ENCODE measurements at regions not wholly inside any gene's neighbourhood (a gene's known extent, or its start where the extent isn't known, plus 50 kb on each side); places are given as distances from the start of the nearest gene placed in this dataset.

DNA sequence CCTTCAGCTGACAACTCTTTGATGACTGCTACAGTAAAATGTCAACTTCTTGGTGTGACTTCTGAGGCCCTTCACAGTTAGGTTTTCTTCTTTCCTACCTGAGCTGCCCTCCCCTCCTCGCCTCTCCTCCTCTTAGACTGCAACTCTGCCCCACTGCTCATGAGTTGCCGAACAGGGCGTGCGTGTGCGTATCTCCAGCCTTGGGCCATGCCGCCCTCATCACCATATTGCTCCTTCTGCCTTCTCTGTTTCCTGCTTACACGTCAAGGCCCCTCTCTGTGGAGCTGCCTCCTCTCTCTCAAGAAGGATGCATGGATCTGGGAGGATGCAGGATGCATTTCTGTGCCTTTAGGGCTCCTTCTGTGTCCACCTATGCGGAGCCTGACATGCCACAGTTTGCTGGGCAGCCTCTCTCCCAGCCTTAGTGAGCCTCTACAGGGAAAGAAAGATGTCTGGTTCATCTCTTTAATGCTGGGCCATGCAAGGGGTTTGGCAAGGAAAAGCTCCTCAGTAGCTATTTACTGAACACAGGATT lies 205.9 kb downstream of the RPLP1 start:
- DNase-seq (ENCODE audit: low spot score), result peak; percentile 4

DNA sequence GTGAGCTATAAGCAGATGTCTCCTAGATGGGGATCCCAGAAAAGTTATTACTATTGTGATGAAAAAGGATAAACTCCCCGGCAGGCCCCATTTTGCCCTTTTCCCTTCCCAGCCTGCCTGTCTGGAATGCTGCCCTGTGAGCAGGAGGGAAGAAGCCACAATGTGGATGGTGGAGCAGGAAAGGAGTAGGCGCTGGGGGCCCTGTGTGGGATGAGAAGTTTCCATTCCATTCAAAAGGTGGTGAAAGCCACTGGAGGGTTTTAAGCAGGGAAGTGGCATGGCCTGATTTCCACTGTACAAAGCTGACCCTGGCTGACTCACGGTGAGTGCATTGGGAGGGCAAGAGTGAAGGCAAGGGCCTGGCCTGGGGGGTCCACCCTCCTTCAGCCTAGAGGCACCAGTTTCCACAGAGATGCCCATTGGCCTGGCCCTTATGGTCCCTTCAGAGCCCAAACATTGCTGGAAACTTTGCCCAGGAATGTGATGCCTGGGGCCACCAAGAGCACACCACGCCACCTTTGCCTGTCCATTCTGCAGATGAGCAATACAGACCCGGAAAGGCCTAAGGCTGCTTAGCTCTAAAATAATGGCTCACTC lies 206.9 kb downstream of the RPLP1 start:
- DNase-seq (ENCODE audit: low spot score), result peak; percentile 6

DNA sequence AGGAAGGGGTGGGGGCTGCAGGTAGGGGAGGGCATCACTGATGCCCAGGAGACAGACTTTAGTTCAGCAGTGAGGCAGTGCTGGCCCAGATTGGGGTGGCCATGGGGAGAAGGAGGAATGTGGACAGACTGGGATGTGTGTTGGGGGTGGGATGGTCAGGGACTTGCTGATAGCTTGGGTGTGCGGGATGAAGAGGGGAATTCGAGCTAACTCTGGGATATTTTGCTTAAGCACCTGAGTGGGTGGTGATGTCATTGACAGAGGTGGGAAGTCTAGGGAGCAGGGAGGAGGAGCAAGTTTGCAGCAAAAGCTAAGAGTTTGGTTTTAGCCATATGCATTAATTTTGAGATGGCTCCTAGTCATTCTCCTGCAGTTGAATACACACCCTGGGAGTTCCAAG lies 207.5 kb downstream of the RPLP1 start:
- peak; percentile 5 for DNase-seq (ENCODE audit: low spot score)

DNA sequence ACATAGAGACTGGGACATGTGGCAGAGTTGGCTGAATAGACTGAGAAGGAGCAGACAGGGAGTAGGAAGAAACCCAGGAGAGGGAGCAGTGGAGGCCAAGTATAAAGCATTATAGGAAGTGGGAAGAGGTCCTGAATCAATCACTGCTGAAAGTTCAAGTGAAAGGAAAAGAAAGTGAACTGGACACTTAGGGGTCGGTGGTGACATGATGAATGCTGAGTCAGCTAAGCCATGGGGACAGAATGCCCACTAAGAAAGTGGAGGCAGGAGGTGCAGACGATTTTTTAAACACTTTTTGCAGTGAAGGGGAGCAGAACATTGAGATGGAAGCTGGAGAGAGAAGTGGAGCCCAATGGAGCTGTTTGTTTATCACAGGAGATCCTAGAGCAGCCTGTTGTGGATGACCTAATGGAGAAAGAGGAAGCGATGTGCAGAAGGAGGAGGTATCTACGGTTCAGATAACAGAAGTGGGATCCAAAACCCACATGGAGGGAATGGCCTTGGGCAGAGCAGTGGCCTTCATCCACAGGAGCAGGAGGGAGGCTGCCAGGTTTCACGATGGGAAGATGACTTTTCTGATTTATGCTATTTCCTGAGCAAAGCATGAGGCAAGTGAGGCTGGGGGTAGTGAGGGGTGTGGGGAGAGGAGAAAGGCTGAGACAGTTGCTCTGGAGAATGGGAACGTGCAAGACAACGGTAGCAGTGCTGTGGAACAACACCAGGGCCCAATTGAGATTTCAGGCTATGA lies 208.2 kb downstream of the RPLP1 start:
- peak; percentile 6 for DNase-seq (ENCODE audit: low spot score)

DNA sequence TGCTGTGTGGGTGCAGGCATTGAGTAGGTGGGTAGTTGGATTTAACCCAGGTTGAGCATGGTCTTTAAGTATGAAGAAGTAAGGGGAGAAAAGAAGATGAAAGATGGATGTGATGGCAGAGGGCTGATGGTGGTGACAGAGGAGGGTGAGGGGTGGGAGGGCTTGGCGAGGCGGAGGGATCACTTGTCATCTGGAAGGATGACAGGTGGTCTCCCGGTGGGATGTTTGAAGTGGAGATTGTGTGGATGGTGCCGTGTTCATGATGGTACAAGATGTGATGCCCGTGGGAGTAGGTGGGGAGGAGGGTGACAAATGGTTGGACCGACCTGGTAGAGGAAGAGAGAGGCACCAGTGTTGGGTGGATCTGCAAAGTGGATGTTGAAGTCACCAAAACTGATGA lies 208.8 kb downstream of the RPLP1 start:
- peak; percentile 3 for DNase-seq (ENCODE audit: low spot score)

GRCh38 chr15:69661871-69662644 lies 209.4 kb downstream of the RPLP1 start:
- peak; percentile 8 for DNase-seq (ENCODE audit: low spot score)

GRCh38 chr15:69662645-69663000 lies 210.0 kb downstream of the RPLP1 start:
- DNase-seq (ENCODE audit: low spot score), result peak; percentile 3

DNA sequence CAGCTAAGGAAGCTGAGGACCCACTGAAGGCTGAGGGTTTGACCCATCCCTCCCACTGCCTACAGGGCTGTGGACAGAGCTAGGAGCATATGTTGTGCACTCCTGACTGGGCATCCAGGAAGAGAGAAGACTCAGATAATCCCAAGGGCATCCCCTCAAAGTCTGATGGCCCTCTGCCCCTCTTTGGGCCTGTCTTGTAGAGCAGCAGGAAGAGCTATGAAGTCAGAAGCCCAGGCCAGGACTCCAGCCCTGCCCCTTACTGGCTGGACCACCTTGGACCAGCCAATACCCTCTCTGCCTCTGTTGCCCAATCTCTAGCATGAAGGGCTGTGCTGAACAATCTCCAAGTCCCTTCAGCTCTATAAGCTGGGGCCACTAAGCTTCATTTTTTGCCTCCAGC lies 210.8 kb downstream of the RPLP1 start:
- no peak for DNase-seq (ENCODE audit: low spot score)

DNA sequence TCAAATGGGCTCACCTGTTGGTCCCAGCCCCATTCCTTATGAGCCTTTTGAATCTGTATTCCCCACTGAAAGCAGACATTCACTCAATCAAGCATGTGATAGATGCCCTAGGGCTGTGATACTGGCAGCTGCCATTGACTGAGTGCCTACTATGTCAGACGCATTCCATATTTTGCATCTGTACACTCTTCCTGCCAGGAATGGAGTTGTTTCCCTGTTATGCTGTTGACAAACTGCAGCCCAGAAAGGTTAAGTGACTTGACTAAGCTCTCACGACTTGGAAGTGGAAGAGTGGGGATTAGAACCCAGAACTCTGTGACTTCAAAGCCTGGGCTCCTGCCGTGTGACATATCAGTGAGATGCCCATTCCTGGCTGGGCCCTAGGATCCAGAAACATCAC lies 211.4 kb downstream of the RPLP1 start:
- no peak for DNase-seq (ENCODE audit: low spot score)

DNA sequence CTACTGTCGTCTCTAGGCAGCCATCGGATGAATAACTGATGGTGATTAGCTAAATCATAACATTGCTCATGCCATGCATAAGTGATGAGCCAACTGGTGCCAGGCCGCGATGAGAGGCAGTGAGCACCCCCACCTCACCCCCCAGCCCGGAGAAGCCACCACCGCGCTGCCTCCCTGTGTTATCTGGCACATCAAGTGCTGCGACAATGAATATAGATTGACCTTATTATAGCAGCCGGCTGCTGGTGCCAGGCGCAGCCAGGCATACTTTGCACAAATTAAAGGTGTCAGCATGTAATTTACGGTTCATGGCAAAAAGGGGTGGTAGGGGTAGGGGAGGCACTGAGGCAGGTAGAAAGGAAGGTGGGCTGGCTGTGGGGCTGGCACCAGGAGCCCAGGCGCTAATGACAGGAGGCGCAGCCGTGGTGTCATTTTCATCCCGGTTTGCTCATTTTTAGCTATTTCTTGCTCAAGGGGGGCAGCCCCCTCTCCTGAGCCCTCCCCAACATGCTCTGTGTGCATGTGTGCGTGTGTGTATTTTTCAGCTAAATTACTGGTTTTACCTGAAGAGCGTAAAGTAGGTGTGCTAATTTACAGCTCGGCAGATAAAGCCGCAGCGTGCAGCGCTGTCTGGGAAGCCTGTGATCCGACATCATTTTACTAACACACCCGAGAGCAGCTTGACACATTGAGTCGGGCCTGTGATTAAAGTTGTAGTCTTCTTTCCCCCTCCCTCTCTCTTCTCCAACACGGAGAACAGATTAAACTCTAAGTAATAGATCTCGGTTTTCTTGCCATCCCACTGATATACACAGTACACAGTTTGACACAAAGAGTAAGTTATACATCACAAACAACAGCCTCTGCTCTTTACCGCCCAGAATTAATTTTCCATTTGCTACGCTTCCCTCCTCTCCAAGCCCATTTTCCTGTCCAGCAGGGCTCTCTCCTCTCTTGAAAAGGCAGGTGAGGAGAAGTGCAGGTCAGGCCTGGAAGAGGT lies 212.3 kb downstream of the RPLP1 start:
- DNase-seq (ENCODE audit: low spot score), result no peak

DNA sequence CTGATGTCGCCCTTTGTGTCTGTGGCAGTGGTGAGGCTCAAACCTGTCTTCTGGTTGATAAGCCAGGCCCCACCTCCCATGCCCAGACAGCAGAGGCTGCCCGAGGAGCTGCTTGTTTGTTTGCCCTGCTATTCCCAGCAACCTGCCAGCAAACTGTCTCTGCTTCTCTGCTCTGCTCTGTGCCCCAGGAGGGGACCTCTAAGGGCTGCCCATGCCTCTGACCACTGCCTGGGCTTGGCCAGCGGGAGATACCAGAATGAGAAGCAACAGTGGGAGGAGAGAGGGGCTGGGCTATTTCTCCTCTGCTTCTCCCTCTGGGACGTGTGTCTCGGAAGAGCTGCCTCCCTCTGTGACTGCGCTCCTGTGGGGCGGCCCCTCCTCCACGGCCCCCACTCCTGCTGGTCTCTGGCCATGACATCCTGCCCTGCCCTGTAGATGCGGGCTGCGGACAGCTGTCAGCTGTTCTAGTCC lies 213.1 kb downstream of the RPLP1 start:
- no peak for DNase-seq (ENCODE audit: low spot score)

DNA sequence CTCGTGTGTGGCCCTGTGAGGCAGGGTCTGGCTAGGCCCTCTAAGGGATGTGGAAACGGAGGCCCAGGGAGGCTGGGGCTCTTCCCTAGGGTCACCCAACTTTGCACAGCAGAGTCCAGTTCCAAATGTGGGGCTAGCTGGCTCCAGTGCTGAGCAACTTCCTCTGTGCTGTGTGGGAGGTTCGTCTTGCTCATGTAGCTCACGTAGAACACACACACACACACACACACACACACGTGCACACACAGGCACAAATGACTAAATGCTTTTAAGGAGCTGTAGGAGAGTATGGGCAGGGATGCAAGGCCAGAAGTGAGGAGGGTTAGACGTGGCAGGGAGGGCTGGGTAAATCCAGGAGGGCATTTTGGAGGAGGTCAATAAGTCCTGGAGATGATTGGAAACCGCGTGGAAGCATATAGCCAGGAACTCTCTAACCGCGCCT lies 213.8 kb downstream of the RPLP1 start:
- no peak for DNase-seq (ENCODE audit: low spot score)

GRCh38 chr15:69666921-69667811 lies 214.5 kb downstream of the RPLP1 start:
- DNase-seq (ENCODE audit: low spot score), result no peak

DNA sequence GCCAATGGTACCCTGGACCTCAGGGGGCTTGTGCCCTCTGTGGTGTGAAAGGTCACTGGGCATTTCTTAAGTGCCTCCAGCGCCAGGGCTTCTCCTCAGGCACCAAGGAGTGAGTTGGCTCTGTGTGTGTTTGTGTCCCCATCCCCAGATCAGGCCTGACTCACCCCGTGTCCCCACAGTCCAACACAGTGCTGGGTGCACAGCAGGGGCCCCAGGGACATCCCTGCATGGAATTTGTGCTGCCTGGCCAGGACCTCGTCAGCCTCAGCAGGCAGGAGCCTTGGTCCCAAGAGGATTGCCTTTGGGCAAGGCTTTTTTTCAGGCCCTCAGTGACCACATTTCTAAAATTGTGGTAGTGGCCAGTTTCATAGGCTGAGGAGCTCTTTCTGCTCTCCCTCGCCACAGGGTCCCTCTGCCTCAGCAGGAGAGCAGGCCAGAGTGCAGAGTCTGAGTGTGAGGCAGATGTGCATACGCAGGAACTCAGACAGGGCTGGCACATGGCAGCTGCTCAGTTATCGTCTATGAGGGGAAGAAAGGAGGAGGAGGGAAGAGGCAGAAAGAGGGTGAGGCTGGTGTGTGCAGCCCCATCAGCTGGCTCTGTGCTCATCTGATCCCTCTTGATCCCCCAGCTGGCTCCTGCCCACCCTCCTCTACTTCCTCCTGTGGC lies 215.6 kb downstream of the RPLP1 start:
- DNase-seq (ENCODE audit: low spot score), result no peak

- DNase-seq (ENCODE audit: low spot score), result no peak
Observed at GRCh38 chr15:69668963-69669362, 216.3 kb downstream of the RPLP1 start.

DNA sequence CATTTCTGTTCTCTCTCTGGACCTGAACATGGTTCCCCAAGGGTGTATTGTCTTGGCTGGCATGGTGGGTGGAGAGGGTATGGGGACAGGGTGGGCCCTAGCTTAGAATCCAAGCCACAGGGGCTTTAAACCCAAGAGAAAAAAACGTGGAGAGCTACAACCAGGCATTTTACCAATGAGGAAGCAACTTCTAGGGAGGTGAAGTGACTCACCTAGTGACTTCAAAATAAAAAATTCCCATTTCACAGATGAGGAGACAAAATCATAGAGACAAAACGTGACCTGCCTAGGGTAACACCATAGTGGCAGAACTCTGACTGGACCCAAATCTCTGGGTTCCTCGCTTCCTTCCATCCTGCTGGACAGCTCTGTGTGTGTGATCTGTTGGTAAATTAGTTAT lies 216.8 kb downstream of the RPLP1 start:
- no peak for DNase-seq (ENCODE audit: low spot score)

DNA sequence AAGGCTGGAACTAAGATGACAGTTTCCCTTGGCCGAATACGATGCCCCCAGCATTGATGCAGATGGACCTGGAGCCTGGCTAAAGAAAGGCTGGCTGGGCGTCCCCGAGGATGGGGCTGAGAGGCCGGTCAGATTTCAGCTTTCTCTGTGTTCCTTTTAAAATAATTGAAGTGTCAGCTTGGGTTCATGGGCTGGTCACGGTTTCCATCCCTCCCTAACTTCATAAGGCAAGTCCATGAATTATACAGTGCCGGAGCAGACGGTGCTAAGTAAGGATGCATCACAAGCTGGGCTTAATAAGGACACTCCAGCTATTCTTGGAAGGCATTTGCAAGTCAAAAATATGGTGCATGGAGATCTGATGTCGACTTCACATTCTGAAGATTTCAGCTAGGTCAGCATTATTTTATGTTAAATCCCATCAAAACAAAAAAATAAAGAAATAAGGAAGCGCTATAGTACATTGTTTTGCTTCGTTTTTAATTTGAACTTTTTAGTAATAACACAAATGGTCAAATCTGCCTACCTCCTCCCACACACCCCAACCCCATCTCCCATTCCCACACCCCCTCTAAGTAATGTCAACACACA lies 220.8 kb downstream of the RPLP1 start:
- no peak for DNase-seq (ENCODE audit: low spot score)

DNA sequence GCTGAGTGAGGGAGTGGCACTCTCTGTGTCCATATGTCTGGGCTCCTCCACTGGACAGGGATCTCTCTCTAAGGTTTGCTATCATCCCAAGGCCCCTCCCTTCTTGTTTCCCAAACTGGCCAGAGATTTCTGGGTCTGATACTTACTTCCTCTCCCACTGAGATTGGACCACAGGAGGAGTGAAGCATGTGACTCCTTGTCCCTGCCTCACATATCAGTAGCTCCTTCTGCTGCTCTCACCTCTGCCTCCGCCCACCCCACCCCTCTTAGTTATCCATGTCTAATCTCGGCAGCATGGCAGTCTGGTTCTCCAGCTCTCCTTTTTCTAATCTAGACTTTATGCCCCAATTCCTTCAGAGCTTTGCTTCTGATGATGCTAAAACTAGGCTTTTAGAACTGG lies 223.1 kb downstream of the RPLP1 start:
- no peak for DNase-seq (ENCODE audit: low spot score)

GRCh38 chr15:69677403-69677802 lies 224.8 kb downstream of the RPLP1 start:
- no peak for DNase-seq (ENCODE audit: low spot score)

Measured in AG20443 (cell line).